NCI-H2196 treated with DMSO at 0.1 percent for 48 hours (cell line): ENCODE measurements at regions not wholly inside any gene's neighbourhood (a gene's known extent, or its start where the extent isn't known, plus 50 kb on each side); places are given as distances from the start of the nearest gene placed in this dataset.
"Not testable (repeated sequence)": the region's sequence is repeated elsewhere in the genome, so short reads cannot be mapped to it uniquely, and the experiment has no call there.

ENCODE experiments used
- DNase-seq: peaks from one replicate; lab custom pipeline; 2025; ENCODE audit not compliant: unreplicated experiment; lab: John Stamatoyannopoulos, UW

DNA sequence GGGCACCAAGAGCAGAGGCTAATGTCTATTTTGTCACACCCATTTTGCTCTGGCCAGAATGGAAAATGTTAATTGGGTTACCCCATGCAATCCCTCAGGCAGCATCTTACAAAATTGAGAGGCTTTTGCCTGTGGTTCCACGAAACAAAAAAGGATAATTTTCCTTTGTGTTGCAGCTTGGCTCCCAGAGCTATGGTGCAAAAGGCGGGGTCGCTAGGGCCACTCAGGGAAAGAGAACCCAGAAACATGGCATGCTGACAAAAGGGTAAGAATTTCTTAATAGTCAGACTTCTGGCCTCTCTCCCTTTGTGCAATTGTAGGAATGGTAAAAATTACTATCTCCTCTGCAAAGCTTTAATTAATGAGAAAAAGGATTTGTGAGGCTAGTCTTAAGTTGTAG lies 119.6 kb upstream of the BANK1 start:
- no peak for DNase-seq

DNA sequence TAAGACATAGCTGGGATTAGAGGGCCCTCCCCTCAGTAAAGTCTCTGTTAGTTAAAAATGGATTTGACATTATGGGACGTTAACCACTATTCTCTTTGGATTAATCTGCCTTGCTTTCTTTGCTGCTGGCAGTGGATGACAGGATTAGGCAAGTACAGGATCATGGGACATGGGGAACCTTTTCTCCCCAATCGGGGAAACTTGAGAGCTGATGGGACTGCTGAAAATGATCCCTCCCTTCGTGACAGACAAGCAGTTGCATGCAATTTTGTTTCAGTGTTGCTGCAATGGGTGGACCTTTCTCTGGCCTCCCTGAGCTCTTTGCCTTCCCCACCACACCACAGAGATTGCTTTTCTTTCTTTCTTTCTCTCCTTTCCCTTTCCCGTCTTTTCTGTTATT lies 120.2 kb upstream of the BANK1 start:
- no peak for DNase-seq

DNA sequence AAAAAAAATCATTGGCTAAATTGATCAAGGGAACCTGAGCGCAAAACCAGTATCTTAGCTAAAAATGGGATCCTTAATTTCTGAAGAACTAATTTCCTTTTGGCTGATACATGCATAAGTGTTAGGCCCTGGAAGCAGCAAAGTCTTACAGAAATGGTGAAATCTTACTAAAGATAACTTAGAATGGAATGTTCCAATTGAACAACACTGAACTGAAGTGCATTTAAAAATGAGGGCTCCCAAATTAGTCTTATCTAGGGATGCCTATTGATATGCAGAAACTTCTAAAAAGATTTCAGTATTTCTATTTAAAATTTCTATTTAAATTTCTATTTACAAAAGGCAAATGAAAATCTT lies 120.7 kb upstream of the BANK1 start:
- no peak for DNase-seq

- DNase-seq: no peak
These were observed 121.2 kb upstream of the BANK1 start for GRCh38 chr4:101669138-101669831.

- no peak for DNase-seq
These were observed 123.2 kb upstream of the BANK1 start for GRCh38 chr4:101667348-101667747.

DNA sequence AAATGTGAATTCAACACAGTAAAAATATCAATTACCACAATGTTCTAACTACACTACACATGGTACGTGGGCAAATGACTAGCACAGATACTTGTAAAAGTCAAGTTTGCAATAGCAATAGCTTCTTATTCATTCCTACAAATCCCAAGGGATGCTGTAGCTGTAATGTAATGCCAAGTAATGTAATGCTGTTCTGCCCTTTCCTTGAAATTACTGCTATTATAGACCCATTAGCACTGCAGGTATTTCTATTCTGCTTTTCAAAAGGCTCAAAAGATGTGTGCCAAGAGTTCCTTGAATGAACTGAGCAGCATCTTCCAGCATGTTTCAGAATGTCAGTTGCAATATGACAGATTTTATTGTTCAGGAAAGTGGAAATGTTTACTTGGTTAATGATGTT lies 129.9 kb upstream of the BANK1 start:
- DNase-seq: no peak

DNA sequence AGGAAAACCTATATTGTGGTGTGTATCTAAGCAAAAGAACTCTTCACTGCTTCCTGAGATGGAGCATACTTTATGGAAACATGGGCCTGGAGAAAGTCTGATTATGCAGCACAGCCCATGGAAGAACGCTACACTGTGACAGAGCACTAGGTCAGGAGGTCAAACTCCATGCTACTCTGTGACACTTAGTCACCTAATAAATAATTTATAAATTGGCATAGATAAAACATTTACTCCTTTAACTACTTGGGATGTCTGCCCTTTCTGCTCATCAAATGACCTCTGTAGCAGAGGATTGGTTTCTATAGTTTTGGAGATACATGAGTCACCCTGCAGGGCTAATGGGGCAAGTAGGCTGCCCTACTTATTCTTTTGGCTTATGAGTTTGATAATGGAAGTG lies 134.7 kb upstream of the BANK1 start:
- DNase-seq: no peak

DNA sequence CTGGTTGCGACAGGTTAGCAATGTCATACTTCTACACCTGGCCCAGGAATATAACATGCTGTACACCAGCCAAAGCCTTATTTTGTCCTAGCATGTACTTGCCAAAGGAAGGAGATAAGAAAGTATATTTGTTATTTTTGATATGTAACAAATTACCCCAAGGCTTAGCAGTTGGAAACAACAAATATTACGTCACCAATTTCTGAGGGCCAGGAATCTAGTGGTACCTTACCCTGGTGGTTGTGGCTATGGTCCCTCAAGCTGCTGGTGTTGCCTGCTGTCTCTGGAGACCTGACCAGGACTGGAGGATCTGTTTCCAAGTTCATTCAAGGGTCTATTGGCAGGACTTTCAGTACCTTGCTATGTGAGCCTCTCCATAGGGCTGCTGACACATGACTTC lies 135.5 kb upstream of the BANK1 start:
- no peak for DNase-seq

- DNase-seq: no peak
These were observed 138.8 kb upstream of the BANK1 start for GRCh38 chr4:101651778-101652177.

DNA sequence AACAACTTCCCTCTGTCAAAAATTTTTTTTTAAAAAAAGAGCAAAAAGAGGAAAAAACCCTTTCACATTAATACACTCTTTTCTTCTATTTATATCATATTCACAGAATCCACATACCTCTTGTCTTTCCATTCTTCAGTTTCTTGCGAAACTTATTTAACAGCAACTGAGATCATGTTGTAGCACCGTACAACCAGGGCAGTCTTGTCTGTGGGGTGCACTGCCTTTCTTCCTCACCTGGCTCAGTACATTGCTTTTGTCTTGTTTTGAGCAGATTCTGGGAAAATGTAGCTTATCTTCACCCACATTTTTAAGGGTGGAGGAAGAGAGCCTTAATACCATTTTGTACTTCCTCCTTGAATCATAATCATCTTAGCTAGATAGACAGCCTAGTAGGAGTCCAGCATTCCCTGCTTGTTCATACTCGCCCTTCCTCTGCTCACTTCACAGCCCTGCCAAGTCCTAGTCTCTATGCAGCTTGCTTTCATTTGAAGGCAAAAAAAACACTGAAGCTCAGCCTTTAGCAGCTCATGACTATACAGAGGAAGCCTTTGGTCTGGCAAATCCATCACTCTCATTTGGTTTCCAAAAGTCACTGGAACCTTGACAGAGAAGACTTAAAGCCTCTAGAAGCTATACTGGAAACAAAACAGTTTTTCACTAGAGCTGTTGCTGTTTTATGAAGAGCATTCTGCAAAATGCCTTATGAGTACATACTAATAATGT lies 140.6 kb upstream of the BANK1 start:
- DNase-seq: no peak

DNA sequence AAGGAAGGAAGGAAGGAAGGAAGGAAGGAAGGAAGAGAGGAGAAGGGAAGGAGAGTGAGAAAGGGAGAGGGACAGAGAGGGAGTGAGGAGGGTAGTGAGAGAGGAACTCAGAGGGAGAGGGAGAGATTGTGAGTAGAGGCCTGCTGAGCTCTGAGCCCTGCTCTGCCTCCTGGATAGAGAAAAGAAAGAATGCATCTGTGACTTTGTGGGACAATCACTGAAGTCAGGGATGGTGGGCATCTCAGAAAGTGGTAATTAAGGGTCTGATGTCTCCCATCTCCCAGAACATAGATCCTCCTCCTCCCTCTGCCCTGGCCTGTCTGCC lies 142.9 kb upstream of the BANK1 start:
- DNase-seq: no peak

GRCh38 chr4:101644516-101644915 lies 146.0 kb upstream of the BANK1 start:
- no peak for DNase-seq

- no peak for DNase-seq
These were observed 147.2 kb upstream of the BANK1 start for GRCh38 chr4:101643186-101643837.

DNA sequence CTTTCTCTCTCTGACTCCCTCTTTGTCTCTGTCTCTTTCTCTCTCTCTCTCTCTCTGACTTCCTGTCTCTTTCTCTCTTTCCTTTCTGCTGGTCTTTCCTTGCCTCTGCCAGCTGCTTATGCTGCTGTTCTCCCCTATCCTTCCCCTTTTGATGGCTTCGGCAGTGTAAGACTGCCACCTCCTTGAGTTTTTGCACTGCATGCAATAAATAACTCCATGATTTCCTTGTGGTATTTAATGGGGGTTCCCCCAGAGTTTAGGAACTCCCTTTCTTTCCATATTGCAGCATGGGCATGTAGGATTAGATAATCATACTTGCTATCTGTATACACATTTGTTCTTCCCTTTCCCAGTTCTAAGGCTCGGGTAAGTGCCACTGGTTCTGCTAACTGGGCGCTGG lies 157.8 kb upstream of the BANK1 start:
- not testable (repeated sequence) for DNase-seq

GRCh38 chr4:101630319-101630986 lies 160.1 kb upstream of the BANK1 start:
- no peak for DNase-seq

DNA sequence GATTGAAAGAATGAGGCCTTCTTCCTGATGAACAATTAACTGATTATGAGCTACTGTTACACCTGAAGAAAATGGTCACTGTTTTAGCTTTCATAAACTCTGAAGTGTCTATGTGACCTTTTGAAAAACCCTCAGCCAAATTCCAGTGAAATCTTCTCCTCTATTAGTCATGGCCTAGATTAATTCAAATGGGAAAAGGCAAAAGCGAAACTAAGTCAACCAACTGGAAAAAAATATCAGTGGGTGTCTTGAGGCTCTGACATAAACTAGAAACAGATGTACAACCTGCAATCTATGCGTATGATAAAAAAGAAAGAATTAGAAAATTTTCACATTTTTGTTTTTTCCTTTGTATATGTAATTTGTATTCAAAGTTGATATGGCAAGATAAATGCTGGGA lies 169.4 kb upstream of the BANK1 start:
- DNase-seq: no peak

- no peak for DNase-seq
These were observed 174.9 kb upstream of the BANK1 start for GRCh38 chr4:101615652-101616051.

DNA sequence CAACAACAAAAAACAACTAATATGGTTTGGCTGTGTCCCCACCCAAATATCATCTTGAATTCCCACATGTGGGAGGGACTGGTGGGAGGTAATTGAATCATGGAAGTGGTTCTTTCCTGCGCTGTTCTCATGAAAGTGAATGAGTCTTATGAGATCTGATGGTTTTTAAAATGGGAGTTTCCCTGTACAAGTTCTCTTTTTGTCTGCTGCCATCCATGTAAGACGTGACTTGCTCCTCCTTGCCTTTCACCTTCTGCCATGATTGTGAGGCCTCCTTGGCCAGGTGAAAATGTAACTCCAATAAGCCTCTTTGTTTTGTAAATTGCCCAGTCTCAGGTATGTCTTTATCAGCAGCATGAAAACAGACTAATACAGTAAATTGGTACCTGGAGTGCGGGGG lies 183.5 kb upstream of the BANK1 start:
- DNase-seq: not testable (repeated sequence)

- no peak for DNase-seq
These were observed 185.6 kb upstream of the BANK1 start for GRCh38 chr4:101604976-101605375.

DNA sequence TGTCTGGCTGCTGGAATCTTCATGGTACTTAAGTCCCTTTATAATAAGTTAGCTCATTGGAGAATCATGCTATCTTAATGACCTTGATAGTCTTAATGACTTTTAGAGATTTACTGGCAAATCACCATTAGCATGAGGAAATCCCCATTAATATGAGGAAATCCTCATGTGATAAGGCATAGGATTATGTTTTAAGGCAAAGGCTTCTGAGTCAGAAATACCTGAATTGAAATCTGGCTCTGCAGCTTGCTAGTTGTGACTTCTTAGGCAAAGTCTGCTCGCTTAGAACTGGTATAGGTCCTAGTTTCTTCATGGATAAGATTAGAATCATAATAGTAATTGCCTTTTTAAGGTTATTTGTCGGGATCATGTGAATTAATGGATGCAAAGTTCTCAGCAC lies 190.2 kb upstream of the BANK1 start:
- DNase-seq: no peak

DNA sequence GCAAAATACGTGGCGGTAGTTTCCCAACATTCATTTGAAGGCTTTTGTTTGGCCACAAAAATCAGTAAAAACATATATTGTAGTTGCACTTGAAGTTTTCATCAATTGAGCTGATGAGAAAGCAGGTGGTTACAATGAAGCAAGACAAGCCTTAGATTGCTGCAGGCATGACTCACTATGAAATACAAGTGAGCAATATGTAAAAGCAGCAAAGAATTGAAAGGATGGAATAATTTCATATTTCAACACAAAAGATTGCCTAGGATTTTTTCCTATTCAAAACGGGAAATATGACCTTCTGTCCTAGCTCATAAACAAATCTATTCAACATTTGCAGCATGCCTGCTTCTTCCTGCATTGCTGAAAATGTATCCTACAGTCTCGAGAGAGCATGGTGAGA lies 190.9 kb upstream of the BANK1 start:
- no peak for DNase-seq
